Common myeloid progenitor, CD34-positive (primary cell): ENCODE measurements at regions not wholly inside any gene's neighbourhood (a gene's known extent, or its start where the extent isn't known, plus 50 kb on each side); places are given as distances from the start of the nearest gene placed in this dataset.

Source experiments
- CTCF ChIA-PET: fragments of 350-600 bp; sonication (Branson Sonifier 250); formaldehyde crosslinking; loops from one replicate; lab custom pipeline; 2021; ENCODE audit warnings: antibody characterized with exemption; lab: Charles Lee
- POLR2A ChIA-PET: fragments of 350-600 bp; sonication (Branson Sonifier 250); formaldehyde crosslinking; loops from one replicate; lab custom pipeline; 2021; ENCODE audit warnings: antibody characterized with exemption; lab: Charles Lee
- DNase-seq, 3 donors: peaks; one replicate each; pipeline versions ENCODE4 v3.0.0 to v3.0.0-alpha.2; 2013
- H3K27ac ChIP-seq, 2 experiments: 1 replicate in 1 of 2; 2 replicates in 1 of 2; pipeline ENCODE4 v1.7.0; 2013; ENCODE audit warnings: inconsistent platforms in 2 of 2, low read length in 2 of 2, mild to moderate bottlenecking in 2 of 2, low read depth in 1 of 2, moderate library complexity in 1 of 2; ENCODE audit not compliant: severe bottlenecking in 2 of 2, insufficient read depth in 1 of 2, poor library complexity in 1 of 2
- H3K27me3 ChIP-seq, 5 experiments: replicated peaks in 2 of 5; 1 replicate in 3 of 5; 2 replicates in 2 of 5; pipeline versions ENCODE4 v1.6.1 to v1.7.0; 2013; ENCODE audit warnings: low read length in 4 of 5, mild to moderate bottlenecking in 2 of 5, moderate library complexity in 2 of 5, inconsistent platforms in 1 of 5; ENCODE audit not compliant: insufficient read depth in 5 of 5, control insufficient read depth in 4 of 5
- H3K36me3 ChIP-seq, 4 experiments: 1 replicate in 2 of 4; 2 replicates in 2 of 4; pipeline versions ENCODE4 v1.6.1 to v1.7.0; 2013; ENCODE audit warnings: low read length in 3 of 4, control low read depth in 1 of 4, mild to moderate bottlenecking in 1 of 4; ENCODE audit not compliant: control insufficient read depth in 4 of 4, insufficient read depth in 4 of 4
- H3K4me1 ChIP-seq, 4 experiments: 1 replicate in 3 of 4; 2 replicates in 1 of 4; pipeline versions ENCODE4 v1.6.1 to v1.7.1; 2013; ENCODE audit warnings: low read length in 3 of 4, mild to moderate bottlenecking in 3 of 4, control low read depth in 1 of 4, inconsistent platforms in 1 of 4, moderate library complexity in 1 of 4; ENCODE audit not compliant: control insufficient read depth in 4 of 4, insufficient read depth in 4 of 4; ENCODE audit errors: control extremely low read depth in 1 of 4
- H3K4me3 ChIP-seq, 7 experiments: 1 replicate in 4 of 7; 2 replicates in 3 of 7; pipeline versions ENCODE4 v1.5.1 to v1.7.0; 2013; ENCODE audit warnings: mild to moderate bottlenecking in 7 of 7, low read length in 6 of 7, moderate library complexity in 6 of 7, inconsistent platforms in 2 of 7, low read depth in 2 of 7, control low read depth in 1 of 7; ENCODE audit not compliant: insufficient read depth in 4 of 7, control insufficient read depth in 1 of 7; ENCODE audit errors: extremely low read depth in 1 of 7
- H3K9me3 ChIP-seq, 5 experiments: 1 replicate in 4 of 5; 2 replicates in 1 of 5; pipeline versions ENCODE4 v1.6.1 to v1.7.1; 2013; ENCODE audit warnings: low read length in 4 of 5, mild to moderate bottlenecking in 2 of 5, inconsistent platforms in 1 of 5, low read depth in 1 of 5, moderate library complexity in 1 of 5; ENCODE audit not compliant: control insufficient read depth in 4 of 5, insufficient read depth in 2 of 5; ENCODE audit errors: control extremely low read depth in 1 of 5
- WGBS: methylation state at CpG from one replicate; pipeline ENCODE4 v1.1.5; 2013; ENCODE audit not compliant: insufficient coverage; 5-methylcytosine and 5-hydroxymethylcytosine counted together

DNA sequence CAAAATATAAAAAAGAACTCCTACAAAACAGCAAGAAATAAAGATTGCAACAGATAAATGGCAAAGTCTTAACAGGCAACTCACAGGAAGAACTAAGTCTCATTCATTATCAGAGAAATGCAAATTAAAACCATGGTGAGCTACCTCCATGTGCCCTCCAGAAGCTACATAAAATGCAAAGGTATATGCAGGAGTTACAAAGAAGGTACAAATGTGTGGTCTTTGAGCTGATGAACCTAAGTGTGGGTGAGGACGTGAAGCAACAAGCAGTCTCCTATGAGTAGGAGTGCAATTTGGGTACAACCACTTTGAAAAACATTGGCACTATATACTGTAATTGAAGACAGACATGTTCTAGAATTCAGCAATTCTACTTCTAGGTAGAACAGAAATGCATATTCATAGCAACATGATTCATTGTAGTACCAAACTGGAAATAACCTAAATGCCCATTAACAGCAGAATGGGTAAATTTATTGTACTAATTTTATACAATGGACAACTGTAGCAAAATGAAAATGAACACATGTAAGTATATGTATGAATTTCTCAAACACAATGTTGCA is 61.6 kb upstream of the KCNMA1 start:
- Histone ChIP-seq H3K27ac (no peak overlapping the region), H3K27me3 (peaks cover 0 to 4% (median 0%) of the 10 kb centered on the region in 5 experiments), H3K9me3 (peaks cover 0 to 5% (median 1%) of the 10 kb centered on the region in 5 experiments), H3K4me3 (no peak overlapping the region), H3K36me3 (no peaks in the 10 kb centered on the region), H3K4me1 (no peaks in the 10 kb centered on the region)
- ChIA-PET POLR2A (no interaction called here), CTCF (interaction anchor here (0.7 kb wide), 1 partner anchor 525 kb away, joined by 3 read pairs; no protein-coding TSS in a partner anchor)
- 88% methylated on average over 1 of the region's 1 CpG for WGBS
- no peak for DNase-seq

DNA sequence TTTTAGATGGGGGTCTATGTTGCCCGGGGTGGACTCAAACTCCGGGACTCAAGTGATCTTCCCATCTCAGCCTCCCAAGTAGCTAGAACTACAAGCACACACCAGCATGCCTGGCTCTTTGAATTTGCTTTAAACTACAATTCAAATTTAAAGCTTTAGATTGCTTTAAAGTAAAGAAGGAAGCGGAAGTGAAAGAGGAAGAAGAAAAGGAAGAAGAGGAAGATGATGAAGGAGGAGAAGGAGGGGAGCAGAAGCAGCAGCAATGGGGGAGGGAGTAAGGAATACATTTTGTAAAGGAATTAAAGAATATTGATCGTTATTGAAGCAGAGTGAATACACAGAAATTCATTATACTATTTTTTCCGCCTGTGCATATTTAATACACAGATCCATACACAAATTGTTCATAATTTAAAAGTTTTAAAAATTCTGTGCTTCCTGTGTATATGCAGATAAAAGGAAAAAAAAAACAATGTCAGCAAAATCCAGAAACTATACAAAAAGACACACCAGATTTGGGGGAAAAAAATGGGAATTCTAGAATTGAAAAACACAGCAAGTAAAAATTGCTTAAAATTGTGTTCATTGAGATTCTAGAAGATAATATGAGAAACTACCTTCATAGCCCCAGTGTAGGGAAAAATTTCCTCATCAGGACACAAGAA is 60.8 kb upstream of the KCNMA1 start:
- DNase-seq = no peak
- H3K4me3 ChIP-seq = no peak overlapping the region
- H3K27me3 ChIP-seq = peaks cover 0 to 6% (median 0%) of the 10 kb centered on the region in 5 experiments
- CTCF ChIA-PET = interaction anchor here (0.7 to 1.6 kb wide), 2 partner anchors 22 to 524 kb away, joined by 3 read pairs; no protein-coding TSS in a partner anchor
- peaks cover 0 to 1% (median 0%) of the 10 kb centered on the region in 5 experiments for H3K9me3 ChIP-seq
- H3K36me3 ChIP-seq = no peaks in the 10 kb centered on the region
- POLR2A ChIA-PET = no interaction called here
- WGBS = 60% methylated on average over 1 of the region's 5 CpGs
- H3K4me1 ChIP-seq = no peaks in the 10 kb centered on the region
- H3K27ac ChIP-seq = no peak overlapping the region

DNA sequence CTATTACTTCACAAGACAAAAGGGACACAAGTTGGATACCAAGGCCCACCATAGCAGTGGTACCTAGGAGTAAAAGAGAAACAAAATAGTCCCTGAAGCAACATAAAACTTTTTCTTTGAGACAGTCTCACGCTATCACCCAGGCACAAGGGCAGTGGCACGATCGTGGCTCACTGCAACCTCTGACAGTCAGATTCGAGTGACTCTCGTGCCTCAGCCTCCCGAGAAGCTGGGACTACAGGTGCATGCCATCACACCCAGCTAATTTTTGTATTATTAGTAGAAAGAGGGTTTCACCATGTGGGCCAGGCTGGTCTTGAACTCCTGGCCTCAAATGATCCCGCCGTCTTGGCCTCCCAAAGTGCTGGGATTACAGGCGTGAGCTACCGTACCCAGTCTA is 59.0 kb upstream of the KCNMA1 start:
- ChIA-PET CTCF (interaction anchor here (1.6 kb wide), 1 partner anchor 23 kb away, joined by 3 read pairs; no protein-coding TSS in a partner anchor), POLR2A (no interaction called here)
- no peak for DNase-seq
- Histone ChIP-seq H3K4me3 (no peak overlapping the region), H3K9me3 (peaks cover 0 to 1% (median 0%) of the 10 kb centered on the region in 5 experiments), H3K27me3 (peaks cover 0 to 6% (median 0%) of the 10 kb centered on the region in 5 experiments), H3K36me3 (no peaks in the 10 kb centered on the region), H3K27ac (no peak overlapping the region), H3K4me1 (no peaks in the 10 kb centered on the region)
- WGBS = 91% methylated on average over 10 of the region's 10 CpGs

DNA sequence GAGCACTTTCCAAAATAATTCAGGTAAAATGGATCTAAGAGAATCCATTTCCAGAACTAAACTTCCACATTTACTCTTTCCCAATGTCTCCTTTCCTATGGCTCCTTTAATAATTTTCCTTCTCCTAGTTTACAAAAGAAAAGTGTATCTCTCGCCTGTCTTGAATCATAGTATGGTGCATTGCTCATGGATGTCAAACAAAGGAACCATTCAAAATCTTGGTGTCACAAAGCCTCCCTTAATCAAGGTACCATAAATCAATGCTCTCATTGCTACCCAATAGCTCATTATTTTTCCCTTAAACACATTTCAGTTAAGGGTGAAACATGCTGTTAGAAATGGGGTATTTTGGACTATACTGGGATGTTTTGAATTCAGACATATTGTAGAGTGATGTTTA is 57.6 kb upstream of the KCNMA1 start:
- Histone ChIP-seq H3K9me3 (peaks cover 0 to 3% (median 0%) of the 10 kb centered on the region in 5 experiments), H3K27me3 (peaks cover 0 to 8% (median 4%) of the 10 kb centered on the region in 5 experiments), H3K27ac (no peak overlapping the region), H3K4me3 (no peak overlapping the region), H3K4me1 (no peaks in the 10 kb centered on the region), H3K36me3 (no peaks in the 10 kb centered on the region)
- ChIA-PET POLR2A (no interaction called here), CTCF (interaction anchor here (1.2 kb wide), 1 partner anchor 28 kb away, joined by 3 read pairs; no protein-coding TSS in a partner anchor)
- 100% methylated on average over 1 of the region's 1 CpG for WGBS
- no peak for DNase-seq

DNA sequence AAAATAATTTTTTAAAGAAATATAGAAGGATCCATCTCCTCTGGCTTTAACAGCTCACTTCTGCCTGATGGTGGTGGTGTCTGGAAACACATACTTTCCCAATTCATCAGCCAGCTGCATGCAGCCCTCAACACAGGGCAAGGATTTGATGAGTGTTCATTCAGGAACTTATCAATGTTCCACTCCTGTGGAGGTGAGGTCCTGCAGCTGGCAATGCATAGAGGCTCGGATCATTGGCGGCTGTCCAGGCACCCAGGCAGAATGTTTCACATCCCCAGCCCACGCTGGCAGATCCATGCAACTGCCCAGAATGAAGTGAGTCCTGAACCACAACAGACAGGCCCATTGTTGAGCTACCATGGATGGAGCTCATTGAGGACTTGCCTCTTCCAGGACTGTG is 55.2 kb upstream of the KCNMA1 start:
- Histone ChIP-seq H3K4me3 (no peak overlapping the region), H3K27me3 (peaks cover 0 to 21% (median 13%) of the 10 kb centered on the region in 5 experiments), H3K36me3 (no peaks in the 10 kb centered on the region), H3K9me3 (peaks cover 0 to 1% (median 0%) of the 10 kb centered on the region in 5 experiments), H3K4me1 (no peaks in the 10 kb centered on the region), H3K27ac (no peak overlapping the region)
- ChIA-PET CTCF (interaction anchor here (1.0 to 1.2 kb wide), 2 partner anchors 14 to 27 kb away, joined by 3 read pairs; no protein-coding TSS in a partner anchor), POLR2A (no interaction called here)
- 100% methylated on average over 3 of the region's 3 CpGs for WGBS
- no peak for DNase-seq

DNA sequence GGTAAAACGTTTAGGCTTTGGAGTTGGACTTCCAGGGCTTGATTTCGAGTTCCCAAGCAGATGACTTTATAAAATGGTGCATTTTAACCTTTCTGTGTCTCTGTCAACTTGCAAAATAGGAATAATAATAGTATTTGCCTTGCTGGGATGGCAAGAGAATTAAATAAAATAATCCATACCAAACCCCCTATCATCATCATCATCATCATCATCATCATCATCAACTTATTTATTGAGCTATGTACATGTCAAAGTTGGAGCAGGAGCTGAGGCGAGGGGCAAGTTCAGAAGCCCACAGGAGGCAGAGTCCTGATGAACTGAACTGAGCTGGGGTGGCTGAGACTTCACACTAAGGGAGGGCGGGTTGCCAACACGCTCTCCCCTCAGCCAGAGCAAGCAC is 51.7 kb upstream of the KCNMA1 start:
- Histone ChIP-seq H3K36me3 (no peaks in the 10 kb centered on the region), H3K4me3 (no peak overlapping the region), H3K4me1 (no peaks in the 10 kb centered on the region), H3K27me3 (peaks cover 0 to 19% (median 12%) of the 10 kb centered on the region in 5 experiments), H3K9me3 (peaks cover 0 to 1% (median 0%) of the 10 kb centered on the region in 5 experiments), H3K27ac (no peak overlapping the region)
- no peak for DNase-seq
- POLR2A ChIA-PET = no interaction called here
- CTCF ChIA-PET = interaction anchor here (1.0 kb wide), 1 partner anchor 14 kb away, joined by 4 read pairs; no protein-coding TSS in a partner anchor
- 75% methylated on average over 3 of the region's 5 CpGs for WGBS

DNA sequence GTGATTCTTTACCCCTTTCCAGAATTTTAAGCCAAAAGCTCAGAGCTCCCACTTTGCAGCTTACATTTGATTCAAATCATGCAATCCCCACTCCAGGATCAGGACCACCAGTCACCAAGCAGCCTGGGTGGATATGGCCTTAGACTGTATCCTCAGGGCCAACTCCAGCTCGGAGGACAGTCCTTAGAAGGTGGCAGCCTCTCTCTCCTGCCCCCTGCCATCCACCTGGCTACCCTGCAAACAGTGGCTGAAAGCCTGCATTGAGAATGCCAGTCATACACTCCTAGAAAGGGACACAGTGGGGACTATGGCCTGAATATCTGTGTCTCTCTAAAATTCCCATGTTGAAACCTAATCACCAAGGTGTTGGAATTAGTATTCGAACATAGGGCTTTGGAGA is 50.0 kb upstream of the KCNMA1 start:
- H3K4me1 ChIP-seq = no peaks in the 10 kb centered on the region
- peaks cover 0 to 16% (median 8%) of the 10 kb centered on the region in 5 experiments for H3K27me3 ChIP-seq
- CTCF ChIA-PET = interaction anchor here (1.8 kb wide), 1 partner anchor 24 kb away, joined by 5 read pairs; no protein-coding TSS in a partner anchor
- no peak for DNase-seq
- peaks cover 0 to 1% (median 0%) of the 10 kb centered on the region in 5 experiments for H3K9me3 ChIP-seq
- no peak overlapping the region for H3K4me3 ChIP-seq
- WGBS = 90% methylated on average over 2 of the region's 2 CpGs
- POLR2A ChIA-PET = no interaction called here
- no peaks in the 10 kb centered on the region for H3K36me3 ChIP-seq
- no peak overlapping the region for H3K27ac ChIP-seq
